ENCODE measurements at regions not wholly inside any gene's neighbourhood (a gene's known extent, or its start where the extent isn't known, plus 50 kb on each side); places are given as distances from the start of the nearest gene placed in this dataset.

- H3K4me3 ChIP-seq (replicated peaks; ENCODE audit: low read depth, low read length), result no peak overlapping the region
- no peaks in the 10 kb centered on the region for H3K36me3 ChIP-seq (ENCODE audit: control insufficient read depth, insufficient read depth, low read length)
- no peaks in the 10 kb centered on the region; the same call in 1 of the 2 replicates for H3K27me3 ChIP-seq (replicated peaks; ENCODE audit: control insufficient read depth, insufficient read depth, low read length)
- no peak for DNase-seq (ENCODE audit: extremely low read depth, insufficient read length)
- TF ChIP-seq, protein P1, sequence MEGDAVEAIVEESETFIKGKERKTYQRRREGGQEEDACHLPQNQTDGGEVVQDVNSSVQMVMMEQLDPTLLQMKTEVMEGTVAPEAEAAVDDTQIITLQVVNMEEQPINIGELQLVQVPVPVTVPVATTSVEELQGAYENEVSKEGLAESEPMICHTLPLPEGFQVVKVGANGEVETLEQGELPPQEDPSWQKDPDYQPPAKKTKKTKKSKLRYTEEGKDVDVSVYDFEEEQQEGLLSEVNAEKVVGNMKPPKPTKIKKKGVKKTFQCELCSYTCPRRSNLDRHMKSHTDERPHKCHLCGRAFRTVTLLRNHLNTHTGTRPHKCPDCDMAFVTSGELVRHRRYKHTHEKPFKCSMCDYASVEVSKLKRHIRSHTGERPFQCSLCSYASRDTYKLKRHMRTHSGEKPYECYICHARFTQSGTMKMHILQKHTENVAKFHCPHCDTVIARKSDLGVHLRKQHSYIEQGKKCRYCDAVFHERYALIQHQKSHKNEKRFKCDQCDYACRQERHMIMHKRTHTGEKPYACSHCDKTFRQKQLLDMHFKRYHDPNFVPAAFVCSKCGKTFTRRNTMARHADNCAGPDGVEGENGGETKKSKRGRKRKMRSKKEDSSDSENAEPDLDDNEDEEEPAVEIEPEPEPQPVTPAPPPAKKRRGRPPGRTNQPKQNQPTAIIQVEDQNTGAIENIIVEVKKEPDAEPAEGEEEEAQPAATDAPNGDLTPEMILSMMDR (IDR thresholded peaks at IDR 0.05; ENCODE audit: insufficient read depth, low read length, poor library complexity, severe bottlenecking), result no peak
Measured at GRCh38 chr2:240368781-240369331, 66.6 kb upstream of the GPC1 start.

DNA sequence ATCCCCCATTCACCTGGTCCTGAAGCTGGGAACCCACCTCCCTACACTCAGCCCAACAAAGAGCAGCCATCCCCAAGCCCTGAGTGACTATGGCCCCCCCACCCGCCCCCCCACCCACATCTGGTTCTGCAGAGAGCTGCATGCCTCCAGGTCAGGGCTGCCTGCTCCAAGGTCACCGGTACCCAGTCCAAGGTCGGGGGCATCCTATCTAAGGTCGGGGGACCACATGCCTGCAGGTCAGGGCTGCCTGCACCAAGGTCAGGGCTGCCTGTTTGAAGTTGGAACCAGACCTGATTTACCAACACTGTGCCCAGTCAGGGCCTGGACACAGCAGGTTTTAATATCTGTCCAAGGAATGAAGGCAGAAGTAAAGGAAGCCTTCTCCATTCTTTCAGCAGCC is 66.1 kb upstream of the GPC1 start:
- H3K27me3 ChIP-seq (replicated peaks; ENCODE audit: control insufficient read depth, insufficient read depth, low read length), result no peaks in the 10 kb centered on the region; the same call in 1 of the 2 replicates
- H3K4me3 ChIP-seq (replicated peaks; ENCODE audit: low read depth, low read length), result no peak overlapping the region
- DNase-seq (ENCODE audit: extremely low read depth, insufficient read length), result no peak
- no peaks in the 10 kb centered on the region for H3K36me3 ChIP-seq (ENCODE audit: control insufficient read depth, insufficient read depth, low read length)
- TF ChIP-seq, protein P1 (IDR thresholded peaks at IDR 0.05; ENCODE audit: insufficient read depth, low read length, poor library complexity, severe bottlenecking), result no peak

- no peaks in the 10 kb centered on the region; the same call in 1 of the 2 replicates for H3K27me3 ChIP-seq (replicated peaks; ENCODE audit: control insufficient read depth, insufficient read depth, low read length)
Measured at GRCh38 chr2:240369801-240370585, 65.5 kb upstream of the GPC1 start.

DNA sequence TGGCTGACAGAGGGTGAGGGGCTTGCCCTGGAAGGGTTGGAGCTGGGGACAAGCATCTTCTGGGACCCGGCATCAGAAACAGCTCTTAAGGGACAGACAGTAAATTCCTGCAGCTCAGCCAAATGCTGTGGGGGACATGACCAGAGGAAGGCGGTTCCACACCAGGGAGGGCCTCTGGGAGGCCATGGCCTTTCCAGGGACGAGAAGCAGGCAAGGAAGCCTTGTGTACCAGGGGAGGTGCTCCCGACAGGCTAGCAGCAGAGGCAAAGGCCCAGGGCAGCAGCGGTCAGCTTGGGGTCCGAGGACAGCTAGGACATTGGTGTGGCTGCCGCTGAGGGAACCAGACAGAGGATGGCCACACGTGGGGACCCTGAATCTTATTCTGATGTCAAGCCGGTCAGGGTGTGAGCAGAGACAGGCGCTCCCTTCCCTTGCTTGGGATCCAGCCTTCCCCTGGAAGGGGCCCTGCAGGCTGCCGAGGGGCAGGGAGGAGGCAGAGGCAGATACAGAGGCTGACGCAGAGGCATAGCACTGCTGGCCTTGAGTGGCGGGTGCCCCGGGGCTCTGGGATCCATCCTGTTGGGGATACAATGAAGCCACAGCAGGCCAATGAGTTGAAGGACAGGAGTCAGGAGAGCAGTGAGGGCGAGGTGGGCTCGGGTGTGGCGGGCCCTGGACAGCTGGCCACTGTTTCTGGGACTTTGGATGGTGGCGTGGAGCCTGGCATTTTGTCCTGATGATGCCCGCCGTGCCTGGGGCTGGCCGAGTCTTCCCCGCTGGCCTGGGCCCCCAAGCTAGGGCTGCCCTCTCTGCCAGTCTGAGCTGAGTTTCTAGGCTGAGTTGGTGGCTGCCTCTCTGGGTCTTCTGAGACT is 64.1 kb upstream of the GPC1 start:
- no peaks in the 10 kb centered on the region; the same call in 1 of the 2 replicates for H3K27me3 ChIP-seq (replicated peaks; ENCODE audit: control insufficient read depth, insufficient read depth, low read length)
- TF ChIP-seq, protein P1 (IDR thresholded peaks at IDR 0.05; ENCODE audit: insufficient read depth, low read length, poor library complexity, severe bottlenecking), result no peak
- no peak overlapping the region for H3K4me3 ChIP-seq (replicated peaks; ENCODE audit: low read depth, low read length)
- no peak for DNase-seq (ENCODE audit: extremely low read depth, insufficient read length)
- H3K36me3 ChIP-seq (ENCODE audit: control insufficient read depth, insufficient read depth, low read length), result no peaks in the 10 kb centered on the region

More at GRCh38 chr2:240369801-240370585, 65.5 kb upstream of the GPC1 start:
- Histone ChIP-seq H3K36me3 (ENCODE audit: control insufficient read depth, insufficient read depth, low read length) (no peaks in the 10 kb centered on the region), H3K4me3 (replicated peaks; ENCODE audit: low read depth, low read length) (no peak overlapping the region)
- TF ChIP-seq, protein P1 (IDR thresholded peaks at IDR 0.05; ENCODE audit: insufficient read depth, low read length, poor library complexity, severe bottlenecking), result no peak
- no peak for DNase-seq (ENCODE audit: extremely low read depth, insufficient read length)

- DNase-seq (ENCODE audit: extremely low read depth, insufficient read length), result no peak
- TF ChIP-seq, protein P1 (IDR thresholded peaks at IDR 0.05; ENCODE audit: insufficient read depth, low read length, poor library complexity, severe bottlenecking), result no peak
- no peak overlapping the region for H3K4me3 ChIP-seq (replicated peaks; ENCODE audit: low read depth, low read length)
- H3K36me3 ChIP-seq (ENCODE audit: control insufficient read depth, insufficient read depth, low read length), result no peaks in the 10 kb centered on the region
- no peaks in the 10 kb centered on the region; the same call in 1 of the 2 replicates for H3K27me3 ChIP-seq (replicated peaks; ENCODE audit: control insufficient read depth, insufficient read depth, low read length)
Measured at GRCh38 chr2:240372101-240372500, 63.4 kb upstream of the GPC1 start.

All from GM06990 (cell line).